ENCODE measurements at regions not wholly inside any gene's neighbourhood (a gene's known extent, or its start where the extent isn't known, plus 50 kb on each side); places are given as distances from the start of the nearest gene placed in this dataset.

GRCh38 chr7:136146925-136147324, 169.8 kb upstream of the MTPN start:
- H3K9me3 ChIP-seq (ENCODE audit: low read depth, low read length, poor library complexity, severe bottlenecking), result no peaks in the 10 kb centered on the region
- no peaks in the 10 kb centered on the region for H3K27me3 ChIP-seq (replicated peaks; ENCODE audit: insufficient read depth, low read depth, low read length, poor library complexity)
- no TSS peak for BruUV-seq (replicated peaks)
- no peaks in the 10 kb centered on the region for H3K36me3 ChIP-seq (ENCODE audit: insufficient read depth, low read length, poor library complexity, severe bottlenecking)
- no peaks in the 10 kb centered on the region for H3K4me1 ChIP-seq (ENCODE audit: insufficient read depth, low read length, poor library complexity, severe bottlenecking)
- POLR2A ChIA-PET (ENCODE audit: low non-redundant PET), result no interaction called here
- no peak overlapping the region for H3K27ac ChIP-seq (ENCODE audit: low read depth, low read length, poor library complexity, severe bottlenecking)
- CTCF ChIA-PET, result no interaction called here
- intact Hi-C loops (cut with micrococcal nuclease; ENCODE audit: unreplicated experiment), result no loop called here
- H3K4me3 ChIP-seq (ENCODE audit: low read depth, low read length, poor library complexity, severe bottlenecking), result no peak overlapping the region
- TF ChIP-seq CTCF (conservative IDR thresholded peaks at IDR 0.05; ENCODE audit: low read depth, low read length) (no peak), EZH2 (IDR thresholded peaks at IDR 0.05; ENCODE audit: borderline replicate concordance, low read depth, low read length, poor library complexity, severe bottlenecking) (no peak)
- no peak for DNase-seq (ENCODE audit: low spot score)

- no peak for DNase-seq (ENCODE audit: low spot score)
- Histone ChIP-seq H3K9me3 (ENCODE audit: low read depth, low read length, poor library complexity, severe bottlenecking) (no peaks in the 10 kb centered on the region), H3K4me1 (ENCODE audit: insufficient read depth, low read length, poor library complexity, severe bottlenecking) (no peaks in the 10 kb centered on the region), H3K27ac (ENCODE audit: low read depth, low read length, poor library complexity, severe bottlenecking) (no peak overlapping the region), H3K4me3 (ENCODE audit: low read depth, low read length, poor library complexity, severe bottlenecking) (no peak overlapping the region), H3K36me3 (ENCODE audit: insufficient read depth, low read length, poor library complexity, severe bottlenecking) (no peaks in the 10 kb centered on the region), H3K27me3 (replicated peaks; ENCODE audit: insufficient read depth, low read depth, low read length, poor library complexity) (no peaks in the 10 kb centered on the region)
- ChIA-PET CTCF (no interaction called here), POLR2A (ENCODE audit: low non-redundant PET) (no interaction called here)
- BruUV-seq (replicated peaks), result no TSS peak
- intact Hi-C loops (cut with micrococcal nuclease; ENCODE audit: unreplicated experiment), result no loop called here
- TF ChIP-seq CTCF (conservative IDR thresholded peaks at IDR 0.05; ENCODE audit: low read depth, low read length), result no peak
- TF ChIP-seq EZH2 (IDR thresholded peaks at IDR 0.05; ENCODE audit: borderline replicate concordance, low read depth, low read length, poor library complexity, severe bottlenecking), result no peak
Observed at GRCh38 chr7:136144182-136144581, 167.0 kb upstream of the MTPN start.

GRCh38 chr7:136143271-136143670, 166.1 kb upstream of the MTPN start:
- Histone ChIP-seq H3K4me3 (ENCODE audit: low read depth, low read length, poor library complexity, severe bottlenecking) (no peak overlapping the region), H3K36me3 (ENCODE audit: insufficient read depth, low read length, poor library complexity, severe bottlenecking) (no peaks in the 10 kb centered on the region), H3K27ac (ENCODE audit: low read depth, low read length, poor library complexity, severe bottlenecking) (no peak overlapping the region), H3K9me3 (ENCODE audit: low read depth, low read length, poor library complexity, severe bottlenecking) (no peaks in the 10 kb centered on the region), H3K27me3 (replicated peaks; ENCODE audit: insufficient read depth, low read depth, low read length, poor library complexity) (no peaks in the 10 kb centered on the region), H3K4me1 (ENCODE audit: insufficient read depth, low read length, poor library complexity, severe bottlenecking) (no peaks in the 10 kb centered on the region)
- no TSS peak for BruUV-seq (replicated peaks)
- intact Hi-C loops (cut with micrococcal nuclease; ENCODE audit: unreplicated experiment), result no loop called here
- TF ChIP-seq CTCF (conservative IDR thresholded peaks at IDR 0.05; ENCODE audit: low read depth, low read length), result no peak
- TF ChIP-seq EZH2 (IDR thresholded peaks at IDR 0.05; ENCODE audit: borderline replicate concordance, low read depth, low read length, poor library complexity, severe bottlenecking), result no peak
- DNase-seq (ENCODE audit: low spot score), result no peak
- ChIA-PET POLR2A (ENCODE audit: low non-redundant PET) (no interaction called here), CTCF (no interaction called here)

Measured in A673 (cell line).